Transverse colon (tissue), 4 donors: ENCODE measurements at regions not wholly inside any gene's neighbourhood (a gene's known extent, or its start where the extent isn't known, plus 50 kb on each side); places are given as distances from the start of the nearest gene placed in this dataset.

Experiments used
- DNase-seq: peaks from one replicate; pipeline ENCODE4 v3.0.0-alpha.2; 2019
- H3K27ac ChIP-seq, 4 donors: fragments of 200-600 bp; sonication (generic); 2 replicates each; pipeline ENCODE4 v1.5.1; 2016 to 2018; ENCODE audit warnings: inconsistent platforms in 4 of 4
- H3K27me3 ChIP-seq: fragments of 200-600 bp; sonication (generic); 2 replicates; pipeline ENCODE4 v1.5.1; 2017; ENCODE audit warnings: inconsistent platforms
- H3K36me3 ChIP-seq, 4 donors: fragments of 200-600 bp; sonication (generic); 2 replicates each; pipeline ENCODE4 v1.5.1; 2017 to 2019; ENCODE audit warnings: inconsistent platforms in 4 of 4
- H3K4me1 ChIP-seq, 4 donors: fragments of 200-600 bp; sonication (generic); 2 replicates each; pipeline ENCODE4 v1.5.1; 2017 to 2020; ENCODE audit warnings: inconsistent platforms in 4 of 4
- H3K4me3 ChIP-seq, 4 donors: fragments of 200-600 bp; sonication (generic); 1 replicate in 1 of 4; 2 replicates in 3 of 4; pipeline versions ENCODE4 v1.5.1 to v1.6.1; 2017 to 2019; ENCODE audit warnings: inconsistent platforms in 4 of 4
- H3K9me3 ChIP-seq, 2 donors: fragments of 200-600 bp; sonication (generic); 2 replicates each; pipeline ENCODE4 v1.5.1; 2017 to 2019; ENCODE audit warnings: inconsistent platforms in 2 of 2
- EP300 ChIP-seq: sonication (generic); formaldehyde crosslinking; IDR thresholded peaks from one replicate; pipeline ENCODE4 v1.6.1; 2017; ENCODE audit warnings: antibody characterized with exemption, low read depth
- POLR2A ChIP-seq: fragments of 450-650 bp; IDR thresholded peaks from one replicate; pipeline ENCODE4 v1.6.1; 2016; ENCODE audit warnings: antibody characterized with exemption, mild to moderate bottlenecking, moderate library complexity
- POLR2AphosphoS5 ChIP-seq, 3 donors: sonication (generic); formaldehyde crosslinking; IDR thresholded peaks; one replicate each; pipeline ENCODE4 v1.6.1; 2016; ENCODE audit warnings: antibody characterized with exemption in 3 of 3
- WGBS, 2 donors: methylation state at CpG; one replicate each; pipeline ENCODE4 v1.1.5; 2018; ENCODE audit warnings: low coverage in 1 of 2; 5-methylcytosine and 5-hydroxymethylcytosine counted together
- in situ Hi-C, 4 donors: fragments of 200-750 bp; cut with MboI; loops; one replicate each; pipeline versions ENCODE4 v1.15.0 to v1.15.1; 2017; ENCODE audit warnings: low sequenced_read_pairs in 3 of 4, low pct_ligation_motif_present in 1 of 4, low pct_unique_long_range_greater_than_20kb in 1 of 4
- intact Hi-C: fragments of 100-400 bp; cut with DNase I; formaldehyde crosslinking; loops from one replicate; pipeline ENCODE4 v1.15.1; 2023; ENCODE audit warnings: low total_unique reads
- TF ChIP-seq, protein P1 (sequence below), 5 experiments: fragments of 200-600 bp in 3 of 5; fragments of 450-650 bp in 2 of 5; sonication (generic) in 3 of 5; IDR thresholded peaks; 1 replicate in 2 of 5; 2 replicates in 3 of 5; pipeline ENCODE4 v1.5.1; 2016 to 2017; ENCODE audit warnings: antibody characterized with exemption in 5 of 5, inconsistent platforms in 3 of 5, mild to moderate bottlenecking in 2 of 5, moderate library complexity in 1 of 5

DNA sequence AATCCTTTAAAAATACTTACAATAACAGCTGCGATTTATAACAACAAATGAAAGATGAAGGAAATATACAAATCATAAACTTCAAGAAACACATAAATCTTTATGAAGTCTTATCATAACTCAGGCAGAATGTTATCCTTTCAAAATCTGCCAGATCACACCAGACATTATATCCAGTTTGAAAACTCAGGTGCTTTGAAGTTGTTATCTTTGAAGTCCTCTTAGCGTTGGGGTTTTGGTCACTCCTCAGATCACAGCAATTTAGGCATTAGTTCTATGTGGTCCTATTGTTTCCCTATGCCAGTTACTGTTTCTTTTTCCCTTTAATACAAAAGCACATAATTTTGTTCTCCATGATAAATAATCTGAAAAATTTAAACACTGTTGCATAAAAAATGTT is 934.6 kb downstream of the EPHA3 start:
- H3K9me3 ChIP-seq, result no peaks in the 10 kb centered on the region
- no peak for TF ChIP-seq POLR2AphosphoS5 (IDR thresholded peaks at IDR 0.05)
- no peak for TF ChIP-seq EP300
- no peak for TF ChIP-seq POLR2A
- TF ChIP-seq, protein P1, sequence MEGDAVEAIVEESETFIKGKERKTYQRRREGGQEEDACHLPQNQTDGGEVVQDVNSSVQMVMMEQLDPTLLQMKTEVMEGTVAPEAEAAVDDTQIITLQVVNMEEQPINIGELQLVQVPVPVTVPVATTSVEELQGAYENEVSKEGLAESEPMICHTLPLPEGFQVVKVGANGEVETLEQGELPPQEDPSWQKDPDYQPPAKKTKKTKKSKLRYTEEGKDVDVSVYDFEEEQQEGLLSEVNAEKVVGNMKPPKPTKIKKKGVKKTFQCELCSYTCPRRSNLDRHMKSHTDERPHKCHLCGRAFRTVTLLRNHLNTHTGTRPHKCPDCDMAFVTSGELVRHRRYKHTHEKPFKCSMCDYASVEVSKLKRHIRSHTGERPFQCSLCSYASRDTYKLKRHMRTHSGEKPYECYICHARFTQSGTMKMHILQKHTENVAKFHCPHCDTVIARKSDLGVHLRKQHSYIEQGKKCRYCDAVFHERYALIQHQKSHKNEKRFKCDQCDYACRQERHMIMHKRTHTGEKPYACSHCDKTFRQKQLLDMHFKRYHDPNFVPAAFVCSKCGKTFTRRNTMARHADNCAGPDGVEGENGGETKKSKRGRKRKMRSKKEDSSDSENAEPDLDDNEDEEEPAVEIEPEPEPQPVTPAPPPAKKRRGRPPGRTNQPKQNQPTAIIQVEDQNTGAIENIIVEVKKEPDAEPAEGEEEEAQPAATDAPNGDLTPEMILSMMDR (IDR thresholded peaks at IDR 0.05), result no peak
- H3K4me3 ChIP-seq, result no peak overlapping the region
- H3K4me1 ChIP-seq, result no peaks in the 10 kb centered on the region
- intact Hi-C loops (no loop called here), in situ Hi-C loops (no loop called here)
- no peak overlapping the region for H3K27ac ChIP-seq
- no peak for DNase-seq
- H3K36me3 ChIP-seq, result no peaks in the 10 kb centered on the region
- H3K27me3 ChIP-seq, result no peaks in the 10 kb centered on the region
- 28 to 36% methylated on average over 2 of the region's 2 CpGs for WGBS, 2 donors

GRCh38 chr3:90043287-90043686 is 935.9 kb downstream of the EPHA3 start:
- intact Hi-C loops (no loop called here), in situ Hi-C loops (no loop called here)
- Histone ChIP-seq H3K4me3 (no peak overlapping the region), H3K27ac (no peak overlapping the region), H3K9me3 (no peaks in the 10 kb centered on the region), H3K4me1 (no peaks in the 10 kb centered on the region), H3K27me3 (no peaks in the 10 kb centered on the region), H3K36me3 (no peaks in the 10 kb centered on the region)
- WGBS, 2 donors, result 74 to 79% methylated on average over 5 of the region's 5 CpGs
- DNase-seq, result no peak
- TF ChIP-seq POLR2AphosphoS5 (IDR thresholded peaks at IDR 0.05) (no peak), POLR2A (no peak), EP300 (no peak)
- TF ChIP-seq, protein P1 (IDR thresholded peaks at IDR 0.05), result no peak

DNA sequence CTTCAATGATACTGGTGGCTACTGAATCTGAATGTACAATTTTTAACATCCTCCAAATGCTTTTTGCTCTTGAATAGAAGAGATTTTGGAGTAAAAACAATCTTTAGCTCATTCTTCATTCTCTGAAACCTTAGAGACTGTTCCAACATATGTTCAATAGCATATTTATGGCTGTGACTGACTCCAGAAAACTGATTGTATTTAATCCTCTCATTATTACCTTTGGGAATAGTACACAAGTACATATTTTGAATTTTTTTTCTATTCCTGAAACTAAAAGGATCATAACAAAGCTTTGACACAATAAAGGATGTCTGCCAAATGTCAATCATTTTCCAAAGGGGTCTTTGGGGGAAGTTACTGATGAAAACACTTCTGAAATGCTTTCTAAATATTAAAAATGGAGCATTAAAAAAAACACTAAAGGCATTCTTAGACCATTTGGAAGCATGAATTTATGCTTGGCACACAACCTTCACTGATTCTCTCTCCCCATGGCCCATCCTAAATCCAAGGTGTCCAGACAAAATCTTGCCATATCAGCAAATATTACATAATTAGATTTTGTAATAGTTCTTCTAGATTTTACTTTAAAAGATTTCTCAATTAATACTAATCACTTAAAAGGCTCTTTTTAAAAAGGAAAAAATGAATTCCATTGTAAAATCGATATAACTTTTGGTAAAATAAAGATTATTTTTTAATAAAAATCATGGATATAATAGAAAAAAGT is 936.8 kb downstream of the EPHA3 start:
- no peak for DNase-seq
- Histone ChIP-seq H3K27me3 (no peaks in the 10 kb centered on the region), H3K4me1 (no peaks in the 10 kb centered on the region), H3K27ac (no peak overlapping the region), H3K4me3 (no peak overlapping the region), H3K9me3 (no peaks in the 10 kb centered on the region), H3K36me3 (no peaks in the 10 kb centered on the region)
- intact Hi-C loops (no loop called here), in situ Hi-C loops (no loop called here)
- 69 to 77% methylated on average over 1 of the region's 1 CpG for WGBS, 2 donors
- TF ChIP-seq POLR2A (no peak), POLR2AphosphoS5 (IDR thresholded peaks at IDR 0.05) (no peak), EP300 (no peak)
- TF ChIP-seq, protein P1 (IDR thresholded peaks at IDR 0.05), result no peak

GRCh38 chr3:90052425-90052950 is 945.1 kb downstream of the EPHA3 start:
- WGBS, 2 donors, result 82 to 92% methylated on average over 3 of the region's 3 CpGs
- intact Hi-C loops (no loop called here), in situ Hi-C loops (no loop called here)

More at GRCh38 chr3:90052425-90052950, 945.1 kb downstream of the EPHA3 start:
- Histone ChIP-seq H3K27ac (no peak overlapping the region), H3K36me3 (no peaks in the 10 kb centered on the region), H3K4me1 (peaks cover 0 to 18% (median 0%) of the 10 kb centered on the region in 4 donors), H3K9me3 (no peaks in the 10 kb centered on the region), H3K27me3 (no peaks in the 10 kb centered on the region), H3K4me3 (no peak overlapping the region)
- no peak for TF ChIP-seq EP300
- TF ChIP-seq POLR2A, result no peak
- no peak for TF ChIP-seq POLR2AphosphoS5 (IDR thresholded peaks at IDR 0.05)
- TF ChIP-seq, protein P1 (IDR thresholded peaks at IDR 0.05), result no peak
- DNase-seq, result no peak
